Effector memory CD4-positive, alpha-beta T cell (primary cell): ENCODE measurements at regions not wholly inside any gene's neighbourhood (a gene's known extent, or its start where the extent isn't known, plus 50 kb on each side); places are given as distances from the start of the nearest gene placed in this dataset.

ENCODE experiments used
- DNase-seq, 3 donors: peaks; one replicate each; pipeline ENCODE4 v3.0.0-alpha.2; 2020
- H3K27ac ChIP-seq: 2 replicates; pipeline ENCODE4 v1.7.0; 2013; ENCODE audit warnings: mild to moderate bottlenecking, low read length, moderate library complexity; ENCODE audit not compliant: insufficient read depth, poor library complexity, severe bottlenecking
- H3K27me3 ChIP-seq: replicated peaks from 2 replicates; pipeline ENCODE4 v1.7.0; 2013; ENCODE audit warnings: mild to moderate bottlenecking, low read length; ENCODE audit not compliant: insufficient read depth, control insufficient read depth, poor library complexity, severe bottlenecking
- H3K36me3 ChIP-seq: 2 replicates; pipeline ENCODE4 v1.7.0; 2013; ENCODE audit warnings: mild to moderate bottlenecking, low read length, moderate library complexity; ENCODE audit not compliant: control insufficient read depth, insufficient read depth
- H3K4me1 ChIP-seq: 2 replicates; pipeline ENCODE4 v1.7.0; 2013; ENCODE audit warnings: low read length, mild to moderate bottlenecking; ENCODE audit not compliant: control insufficient read depth, insufficient read depth, poor library complexity, severe bottlenecking
- H3K4me3 ChIP-seq: 2 replicates; pipeline ENCODE4 v1.7.0; 2013; ENCODE audit warnings: low read length, low read depth, mild to moderate bottlenecking; ENCODE audit not compliant: insufficient read depth, poor library complexity, severe bottlenecking
- H3K9me3 ChIP-seq: 2 replicates; pipeline ENCODE4 v1.7.0; 2013; ENCODE audit warnings: mild to moderate bottlenecking, low read length, moderate library complexity; ENCODE audit not compliant: control insufficient read depth

DNA sequence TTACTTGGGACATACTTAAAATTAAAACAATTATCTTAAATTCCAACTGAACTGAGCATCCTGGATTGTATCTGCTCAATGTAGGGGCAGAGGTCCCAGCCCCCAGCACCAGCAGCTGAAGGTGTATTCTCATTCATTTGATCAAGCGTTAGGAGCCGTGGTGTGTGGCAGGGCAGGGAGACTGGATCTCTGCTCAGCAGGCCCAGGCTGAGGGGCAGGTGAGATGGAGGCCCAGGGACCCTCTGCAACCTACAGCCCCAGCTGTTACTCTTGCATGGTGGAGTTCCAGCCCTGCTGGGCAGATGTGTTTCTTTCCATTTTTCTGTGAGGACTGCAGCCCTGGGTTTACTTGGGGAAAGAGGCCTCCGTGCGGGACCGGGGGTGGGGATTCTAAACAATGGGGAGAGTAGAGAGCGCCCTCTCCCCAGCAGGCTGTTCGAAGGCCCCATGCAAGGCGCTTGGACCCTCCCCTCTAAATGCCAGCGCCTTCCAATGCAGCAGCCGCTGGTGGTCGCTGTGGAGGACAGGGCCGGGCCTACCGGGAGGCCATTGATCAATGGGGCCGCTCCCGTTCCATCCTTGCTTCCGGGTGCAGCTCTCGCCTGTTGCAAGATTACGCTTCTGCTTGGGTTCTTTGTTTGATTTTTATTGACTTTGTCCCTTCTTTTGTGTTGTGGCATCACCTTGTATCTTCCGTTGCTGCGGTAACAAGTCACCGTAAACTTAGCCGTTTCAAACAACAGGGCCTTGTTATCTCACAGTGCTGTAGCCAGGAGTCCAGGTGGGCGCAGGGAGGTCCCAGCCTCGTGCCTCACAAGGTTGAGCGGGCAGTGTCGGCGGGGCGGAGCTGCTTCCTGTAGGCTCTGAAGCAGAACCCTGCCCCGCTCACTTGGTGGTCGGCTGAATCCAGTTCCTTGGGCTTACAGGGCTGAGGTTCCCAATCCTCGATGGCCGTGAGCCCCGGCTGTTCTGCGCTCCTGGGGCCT is 134.8 kb upstream of the PHACTR3 start:
- no peaks in the 10 kb centered on the region for H3K36me3 ChIP-seq
- H3K4me1 ChIP-seq = no peaks in the 10 kb centered on the region
- H3K27ac ChIP-seq = no peak overlapping the region
- no peaks in the 10 kb centered on the region for H3K9me3 ChIP-seq
- H3K27me3 ChIP-seq = no peaks in the 10 kb centered on the region
- no peak for DNase-seq
- H3K4me3 ChIP-seq = no peak overlapping the region

- Histone ChIP-seq H3K27ac (no peak overlapping the region), H3K9me3 (no peaks in the 10 kb centered on the region), H3K4me3 (no peak overlapping the region), H3K27me3 (no peaks in the 10 kb centered on the region), H3K4me1 (no peaks in the 10 kb centered on the region), H3K36me3 (no peaks in the 10 kb centered on the region)
- no peak for DNase-seq
These were observed 133.8 kb upstream of the PHACTR3 start for GRCh38 chr20:59470521-59470920.

GRCh38 chr20:59471653-59472421 is 132.5 kb upstream of the PHACTR3 start:
- no peaks in the 10 kb centered on the region for H3K27me3 ChIP-seq

GRCh38 chr20:59473742-59474141 is 130.6 kb upstream of the PHACTR3 start:
- H3K27ac ChIP-seq = no peak overlapping the region
- no peaks in the 10 kb centered on the region for H3K36me3 ChIP-seq
- no peaks in the 10 kb centered on the region for H3K27me3 ChIP-seq
- no peak for DNase-seq
- no peaks in the 10 kb centered on the region for H3K9me3 ChIP-seq
- H3K4me1 ChIP-seq = no peaks in the 10 kb centered on the region
- no peak overlapping the region for H3K4me3 ChIP-seq

More at GRCh38 chr20:59471653-59472421, 132.5 kb upstream of the PHACTR3 start:
- no peak overlapping the region for H3K4me3 ChIP-seq
- no peak for DNase-seq
- H3K36me3 ChIP-seq = no peaks in the 10 kb centered on the region
- H3K9me3 ChIP-seq = no peaks in the 10 kb centered on the region
- H3K4me1 ChIP-seq = no peaks in the 10 kb centered on the region
- H3K27ac ChIP-seq = no peak overlapping the region

DNA sequence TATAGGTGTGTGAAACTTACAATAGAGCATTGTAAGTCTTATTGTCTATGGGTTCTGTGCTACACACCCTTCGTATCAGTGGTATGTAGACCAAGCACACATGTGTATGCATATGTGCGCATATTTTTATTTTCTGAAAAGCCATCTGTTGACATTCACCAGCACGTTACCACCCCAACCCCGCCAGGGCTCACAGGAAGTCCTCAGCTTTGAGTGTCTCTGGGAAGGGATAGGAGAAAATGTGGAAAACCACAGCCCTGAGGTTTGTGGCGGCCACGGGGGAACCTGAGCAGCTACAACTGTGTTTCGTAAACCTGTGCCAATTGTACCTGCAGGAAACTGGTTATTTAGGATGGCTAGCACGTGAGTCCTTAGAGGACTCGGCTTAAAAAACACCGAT is 123.3 kb upstream of the PHACTR3 start:
- no peak for DNase-seq
- no peaks in the 10 kb centered on the region for H3K4me1 ChIP-seq
- H3K4me3 ChIP-seq = no peak overlapping the region
- peaks cover 4% of the 10 kb centered on the region for H3K27me3 ChIP-seq
- no peaks in the 10 kb centered on the region for H3K36me3 ChIP-seq
- no peaks in the 10 kb centered on the region for H3K9me3 ChIP-seq
- H3K27ac ChIP-seq = no peak overlapping the region

DNA sequence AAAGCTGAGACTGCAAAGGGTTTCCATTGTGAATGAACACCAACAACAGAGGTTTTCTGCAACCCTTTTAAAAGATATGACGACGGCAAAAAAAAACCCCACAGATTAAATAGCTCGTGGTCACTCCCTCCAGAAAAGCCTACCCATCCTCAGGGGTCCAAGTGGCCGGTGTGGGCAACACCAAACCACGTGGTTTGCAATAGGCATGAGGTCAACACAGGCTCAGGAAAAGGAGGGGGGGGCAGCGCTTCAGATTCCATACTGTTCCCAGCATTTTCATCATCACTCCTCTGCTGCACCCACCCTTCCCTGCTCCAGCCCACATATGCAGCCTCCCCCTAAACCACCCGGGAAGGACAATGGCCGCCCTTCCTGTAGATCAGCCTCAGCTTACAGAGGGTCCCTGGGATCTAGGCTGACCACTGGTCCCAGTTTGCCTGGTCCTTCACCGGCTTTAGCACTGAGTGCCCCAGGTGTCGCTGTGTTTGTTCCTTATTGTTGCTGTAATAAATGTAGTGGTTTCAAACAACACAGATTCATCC is 122.8 kb upstream of the PHACTR3 start:
- Histone ChIP-seq H3K27me3 (peaks cover 4% of the 10 kb centered on the region), H3K9me3 (no peaks in the 10 kb centered on the region), H3K36me3 (no peaks in the 10 kb centered on the region), H3K4me1 (no peaks in the 10 kb centered on the region), H3K4me3 (no peak overlapping the region), H3K27ac (no peak overlapping the region)
- DNase-seq = no peak

- no peaks in the 10 kb centered on the region for H3K9me3 ChIP-seq
- H3K27me3 ChIP-seq = peaks cover 4% of the 10 kb centered on the region
- H3K4me3 ChIP-seq = no peak overlapping the region
- no peaks in the 10 kb centered on the region for H3K4me1 ChIP-seq
- DNase-seq = no peak
- no peaks in the 10 kb centered on the region for H3K36me3 ChIP-seq
- no peak overlapping the region for H3K27ac ChIP-seq
These were observed 121.8 kb upstream of the PHACTR3 start for GRCh38 chr20:59482351-59483187.

GRCh38 chr20:59483481-59483880 is 120.9 kb upstream of the PHACTR3 start:
- no peaks in the 10 kb centered on the region for H3K36me3 ChIP-seq
- H3K9me3 ChIP-seq = no peaks in the 10 kb centered on the region
- no peaks in the 10 kb centered on the region for H3K4me1 ChIP-seq
- DNase-seq = no peak
- no peak overlapping the region for H3K4me3 ChIP-seq
- peaks cover 4% of the 10 kb centered on the region for H3K27me3 ChIP-seq
- no peak overlapping the region for H3K27ac ChIP-seq

DNA sequence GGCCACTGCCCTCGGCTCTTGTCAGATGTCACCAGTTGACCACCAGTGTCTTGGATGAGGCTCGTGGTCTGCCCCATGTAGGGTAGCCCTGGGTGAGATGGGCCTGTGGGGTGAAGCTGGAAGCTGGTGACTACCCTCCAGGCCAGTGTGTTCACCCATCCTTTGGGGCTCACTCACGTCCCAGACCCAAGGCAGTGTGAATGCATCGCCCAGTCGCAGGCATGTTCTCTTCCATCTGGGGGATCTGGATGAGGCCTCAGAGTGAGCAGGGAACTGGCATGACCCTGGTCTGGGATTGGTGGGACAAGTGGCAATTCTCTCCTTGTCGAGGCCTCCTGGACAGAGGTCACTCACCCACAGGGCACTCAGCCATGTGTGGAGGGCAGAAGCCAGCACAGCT is 120.1 kb upstream of the PHACTR3 start:
- H3K9me3 ChIP-seq = no peaks in the 10 kb centered on the region
- H3K4me3 ChIP-seq = no peak overlapping the region
- no peaks in the 10 kb centered on the region for H3K36me3 ChIP-seq
- no peak for DNase-seq
- no peak overlapping the region for H3K27ac ChIP-seq
- no peaks in the 10 kb centered on the region for H3K4me1 ChIP-seq
- H3K27me3 ChIP-seq = peaks cover 4% of the 10 kb centered on the region
